PC-3 (cell line): ENCODE measurements at regions not wholly inside any gene's neighbourhood (a gene's known extent, or its start where the extent isn't known, plus 50 kb on each side); places are given as distances from the start of the nearest gene placed in this dataset.

ENCODE experiments used
- ATAC-seq: fragments of 200-7000 bp; cut with Tn5 transposase; 2 replicates; pipeline ENCODE4 v1.9.1; 2020; ENCODE audit warnings: mild to moderate bottlenecking, moderate library complexity
- BruUV-seq: library from RNA; stranded (reverse); fragments of 400-500 nt; replicated peaks from 2 replicates; lab custom pipeline; 2021; lab: Mats Ljungman, UMichigan
- CTCF ChIA-PET: fragments of 300-600 bp; sonication (Branson Sonifier 250); formaldehyde crosslinking; loops from one replicate; lab custom pipeline; 2022; ENCODE audit warnings: antibody characterized with exemption; lab: Charles Lee
- POLR2A ChIA-PET: fragments of 300-600 bp; sonication (Branson Sonifier 250); formaldehyde crosslinking; loops from one replicate; lab custom pipeline; 2022; ENCODE audit warnings: antibody characterized with exemption; ENCODE audit not compliant: unreplicated experiment; lab: Charles Lee
- DNase-seq: peaks from one replicate; pipeline ENCODE4 v3.0.0-alpha.2; 2015
- H2AFZ ChIP-seq: fragments of 300-600 bp; sonication (generic); 2 replicates; pipeline ENCODE4 v1.6.0; 2016; ENCODE audit warnings: antibody characterized with exemption, low read length
- H3F3A ChIP-seq: fragments of 300-600 bp; sonication (generic); one replicate; pipeline ENCODE4 v1.6.0; 2017; ENCODE audit warnings: antibody characterized with exemption, low read length, control low read depth, mild to moderate bottlenecking; ENCODE audit not compliant: unreplicated experiment
- H3K27ac ChIP-seq: fragments of 300-600 bp; sonication (generic); 2 replicates; pipeline ENCODE4 v1.5.1; 2016; ENCODE audit warnings: mild to moderate bottlenecking, low read length
- H3K27me3 ChIP-seq: fragments of 300-600 bp; sonication (generic); 2 replicates; pipeline ENCODE4 v1.6.1; 2016; ENCODE audit warnings: low read length, mixed read lengths
- H3K36me3 ChIP-seq: fragments of 300-600 bp; sonication (generic); 2 replicates; pipeline ENCODE4 v1.6.1; 2016; ENCODE audit warnings: low read depth, mixed run types, low read length, mixed read lengths
- H3K4me1 ChIP-seq: fragments of 300-600 bp; sonication (generic); 2 replicates; pipeline ENCODE4 v1.5.1; 2016; ENCODE audit warnings: low read length; ENCODE audit not compliant: insufficient read depth
- H3K4me2 ChIP-seq: fragments of 300-600 bp; sonication (generic); 2 replicates; pipeline ENCODE4 v1.6.0; 2016; ENCODE audit warnings: low read length
- H3K4me3 ChIP-seq: fragments of 300-600 bp; sonication (generic); 2 replicates; pipeline ENCODE4 v1.5.1; 2016; ENCODE audit warnings: mild to moderate bottlenecking, low read length, mixed read lengths
- H3K79me2 ChIP-seq: fragments of 300-600 bp; sonication (generic); 2 replicates; pipeline ENCODE4 v1.6.1; 2017; ENCODE audit warnings: low read length, mixed read lengths
- H3K9ac ChIP-seq: fragments of 300-600 bp; sonication (generic); 2 replicates; pipeline ENCODE4 v1.6.0; 2016; ENCODE audit warnings: mild to moderate bottlenecking, low read length
- H3K9me2 ChIP-seq: fragments of 300-600 bp; sonication (generic); replicated peaks from 2 replicates; pipeline ENCODE4 v1.6.1; 2016; ENCODE audit warnings: mixed run types, low read length, mixed read lengths
- H3K9me3 ChIP-seq: fragments of 300-600 bp; sonication (generic); 2 replicates; pipeline ENCODE4 v1.6.1; 2016; ENCODE audit warnings: low read length, mixed read lengths
- H4K20me1 ChIP-seq: fragments of 300-600 bp; sonication (generic); 2 replicates; pipeline ENCODE4 v1.6.1; 2016; ENCODE audit warnings: low read length, mixed read lengths
- CTCF ChIP-seq: fragments of 300-600 bp; sonication (generic); conservative IDR thresholded peaks from 2 replicates; pipeline ENCODE4 v1.5.1; 2017; ENCODE audit warnings: antibody characterized with exemption, low read depth, mild to moderate bottlenecking, low read length
- EZH2 ChIP-seq: fragments of 300-600 bp; sonication (generic); IDR thresholded peaks from one replicate; pipeline ENCODE4 v1.6.1; 2017; ENCODE audit warnings: antibody characterized with exemption, mild to moderate bottlenecking, low read length; ENCODE audit not compliant: unreplicated experiment
- EZH2phosphoT487 ChIP-seq: fragments of 300-600 bp; sonication (generic); IDR thresholded peaks from 2 replicates; pipeline ENCODE4 v1.6.1; 2018; ENCODE audit warnings: mild to moderate bottlenecking, antibody characterized with exemption, low read length, borderline replicate concordance
- intact Hi-C: fragments of 100-400 bp; cut with micrococcal nuclease; formaldehyde crosslinking; loops from 2 replicates; pipeline ENCODE4 v1.9.0; 2023

- DNase-seq (no peak), ATAC-seq (no peak)
- ChIA-PET CTCF (no interaction called here), POLR2A (no interaction called here)
- Histone ChIP-seq H4K20me1 (no peaks in the 10 kb centered on the region), H3K9me3 (no peaks in the 10 kb centered on the region), H3K4me1 (peaks cover 15% of the 10 kb centered on the region), H3K9me2 (no peaks in the 10 kb centered on the region), H3K9ac (no peak overlapping the region), H3K4me2 (no peak overlapping the region), H3K27ac (no peak overlapping the region), H2AFZ (no peak overlapping the region), H3K79me2 (no peaks in the 10 kb centered on the region), H3F3A (no peaks in the 10 kb centered on the region), H3K36me3 (no peaks in the 10 kb centered on the region), H3K27me3 (no peaks in the 10 kb centered on the region), H3K4me3 (no peak overlapping the region)
- intact Hi-C loops = no loop called here
- BruUV-seq = no TSS peak
- TF ChIP-seq CTCF = no peak
Observed at GRCh38 chr7:156061689-156062255, 249.5 kb upstream of the SHH start.

- H3K79me2 ChIP-seq = no peaks in the 10 kb centered on the region
- TF ChIP-seq EZH2 (no peak), EZH2phosphoT487 (no peak), CTCF (no peak)
- H3K9me3 ChIP-seq = no peaks in the 10 kb centered on the region
- no peak overlapping the region for H3K4me2 ChIP-seq
- H3K27me3 ChIP-seq = no peaks in the 10 kb centered on the region
- H3F3A ChIP-seq = no peaks in the 10 kb centered on the region
- H3K27ac ChIP-seq = no peak overlapping the region
- no peak overlapping the region for H3K4me3 ChIP-seq
- no peaks in the 10 kb centered on the region for H4K20me1 ChIP-seq
- no peak overlapping the region for H2AFZ ChIP-seq
- ChIA-PET CTCF (no interaction called here), POLR2A (no interaction called here)
- ATAC-seq = no peak
- intact Hi-C loops = no loop called here
- no peaks in the 10 kb centered on the region for H3K9me2 ChIP-seq
- no TSS peak for BruUV-seq
- DNase-seq = no peak
- H3K9ac ChIP-seq = no peak overlapping the region
- H3K36me3 ChIP-seq = no peaks in the 10 kb centered on the region
- H3K4me1 ChIP-seq = peaks cover 15% of the 10 kb centered on the region
Observed at GRCh38 chr7:156060925-156061324, 248.7 kb upstream of the SHH start.

GRCh38 chr7:156059369-156059768, 247.1 kb upstream of the SHH start:
- H3K9me3 ChIP-seq = no peaks in the 10 kb centered on the region
- no peak overlapping the region for H3K27ac ChIP-seq
- intact Hi-C loops = no loop called here
- no peaks in the 10 kb centered on the region for H3K27me3 ChIP-seq
- H3K4me1 ChIP-seq = peaks cover 11% of the 10 kb centered on the region
- ATAC-seq (no peak), DNase-seq (no peak)
- no peaks in the 10 kb centered on the region for H3K9me2 ChIP-seq
- ChIA-PET CTCF (no interaction called here), POLR2A (no interaction called here)
- no TSS peak for BruUV-seq
- H4K20me1 ChIP-seq = no peaks in the 10 kb centered on the region
- H3K4me2 ChIP-seq = no peak overlapping the region
- H3F3A ChIP-seq = no peaks in the 10 kb centered on the region
- H3K79me2 ChIP-seq = no peaks in the 10 kb centered on the region
- no peak overlapping the region for H3K4me3 ChIP-seq
- H2AFZ ChIP-seq = no peak overlapping the region
- no peak overlapping the region for H3K9ac ChIP-seq
- no peak for TF ChIP-seq CTCF
- no peak for TF ChIP-seq EZH2
- TF ChIP-seq EZH2phosphoT487 = no peak
- H3K36me3 ChIP-seq = no peaks in the 10 kb centered on the region
